NOMO-1 (cell line): ENCODE measurements at regions not wholly inside any gene's neighbourhood (a gene's known extent, or its start where the extent isn't known, plus 50 kb on each side); places are given as distances from the start of the nearest gene placed in this dataset.

ENCODE experiments used
- DNase-seq, 2 experiments: peaks; one replicate each; lab custom pipeline; 2025; ENCODE audit not compliant: unreplicated experiment in 2 of 2; lab: John Stamatoyannopoulos, UW

GRCh38 chr5:124156415-124156996, 589.9 kb downstream of the ZNF608 start:
- no peak for DNase-seq

- peak in 1 of 2 experiments; percentile 7 for DNase-seq
Observed at GRCh38 chr5:124154714-124155113, 591.7 kb downstream of the ZNF608 start.

GRCh38 chr5:124153588-124153987, 592.9 kb downstream of the ZNF608 start:
- no peak for DNase-seq

GRCh38 chr5:124148574-124148973, 597.9 kb downstream of the ZNF608 start:
- DNase-seq: no peak

GRCh38 chr5:124140060-124140459, 606.4 kb downstream of the ZNF608 start:
- no peak for DNase-seq

- DNase-seq: no peak
Observed at GRCh38 chr5:124139477-124139876, 607.0 kb downstream of the ZNF608 start.

GRCh38 chr5:124136609-124137008, 609.8 kb downstream of the ZNF608 start:
- DNase-seq: no peak

- DNase-seq: no peak
Observed at GRCh38 chr5:124134941-124135340, 611.5 kb downstream of the ZNF608 start.

GRCh38 chr5:124133406-124133805, 613.0 kb downstream of the ZNF608 start:
- no peak for DNase-seq

GRCh38 chr5:124132843-124133242, 613.6 kb downstream of the ZNF608 start:
- DNase-seq: no peak

- no peak for DNase-seq
Observed at GRCh38 chr5:124131466-124131865, 615.0 kb downstream of the ZNF608 start.

- DNase-seq: no peak
Observed at GRCh38 chr5:124130816-124131215, 615.6 kb downstream of the ZNF608 start.

GRCh38 chr5:124128867-124129266, 616.9 kb downstream of the CSNK1G3 start:
- DNase-seq: no peak

- DNase-seq: no peak
Observed at GRCh38 chr5:124126504-124127217, 614.7 kb downstream of the CSNK1G3 start.

- no peak for DNase-seq
Observed at GRCh38 chr5:124124711-124125229, 612.8 kb downstream of the CSNK1G3 start.

GRCh38 chr5:124121198-124121597, 609.2 kb downstream of the CSNK1G3 start:
- DNase-seq: no peak

- no peak for DNase-seq
Observed at GRCh38 chr5:124114911-124115310, 602.9 kb downstream of the CSNK1G3 start.

GRCh38 chr5:124111886-124112285, 599.9 kb downstream of the CSNK1G3 start:
- DNase-seq: no peak

GRCh38 chr5:124110942-124111341, 599.0 kb downstream of the CSNK1G3 start:
- no peak for DNase-seq

GRCh38 chr5:124105326-124105725, 593.3 kb downstream of the CSNK1G3 start:
- DNase-seq: no peak

- DNase-seq: no peak
Observed at GRCh38 chr5:124104821-124105220, 592.8 kb downstream of the CSNK1G3 start.

GRCh38 chr5:124104344-124104743, 592.4 kb downstream of the CSNK1G3 start:
- no peak for DNase-seq
